ENCODE measurements at regions not wholly inside any gene's neighbourhood (a gene's known extent, or its start where the extent isn't known, plus 50 kb on each side); places are given as distances from the start of the nearest gene placed in this dataset.

DNA sequence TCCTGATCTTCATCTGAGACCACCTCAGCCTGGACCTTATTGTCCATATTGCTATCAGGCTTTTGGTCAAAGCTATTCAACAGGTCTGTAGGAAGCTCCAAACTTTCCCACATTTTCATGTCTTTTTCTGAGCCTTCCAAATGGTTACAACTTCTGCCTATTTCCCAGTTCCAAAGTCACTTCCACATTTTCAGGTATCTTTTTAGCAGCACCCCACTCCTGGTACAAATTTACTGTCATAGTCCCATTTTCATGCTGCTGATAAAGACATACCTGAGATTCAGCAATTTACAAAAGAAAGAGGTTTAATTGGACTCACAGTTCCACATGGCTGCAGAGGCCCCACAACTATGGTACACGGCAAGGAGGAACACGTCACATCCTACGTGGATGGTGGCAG is 815.5 kb downstream of the KCNJ2 start:
- TF ChIP-seq, protein P1, sequence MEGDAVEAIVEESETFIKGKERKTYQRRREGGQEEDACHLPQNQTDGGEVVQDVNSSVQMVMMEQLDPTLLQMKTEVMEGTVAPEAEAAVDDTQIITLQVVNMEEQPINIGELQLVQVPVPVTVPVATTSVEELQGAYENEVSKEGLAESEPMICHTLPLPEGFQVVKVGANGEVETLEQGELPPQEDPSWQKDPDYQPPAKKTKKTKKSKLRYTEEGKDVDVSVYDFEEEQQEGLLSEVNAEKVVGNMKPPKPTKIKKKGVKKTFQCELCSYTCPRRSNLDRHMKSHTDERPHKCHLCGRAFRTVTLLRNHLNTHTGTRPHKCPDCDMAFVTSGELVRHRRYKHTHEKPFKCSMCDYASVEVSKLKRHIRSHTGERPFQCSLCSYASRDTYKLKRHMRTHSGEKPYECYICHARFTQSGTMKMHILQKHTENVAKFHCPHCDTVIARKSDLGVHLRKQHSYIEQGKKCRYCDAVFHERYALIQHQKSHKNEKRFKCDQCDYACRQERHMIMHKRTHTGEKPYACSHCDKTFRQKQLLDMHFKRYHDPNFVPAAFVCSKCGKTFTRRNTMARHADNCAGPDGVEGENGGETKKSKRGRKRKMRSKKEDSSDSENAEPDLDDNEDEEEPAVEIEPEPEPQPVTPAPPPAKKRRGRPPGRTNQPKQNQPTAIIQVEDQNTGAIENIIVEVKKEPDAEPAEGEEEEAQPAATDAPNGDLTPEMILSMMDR (IDR thresholded peaks at IDR 0.05; ENCODE audit: insufficient read depth, low read length, poor library complexity, severe bottlenecking), result no peak
- no peak for TF ChIP-seq EZH2phosphoT487 (conservative IDR thresholded peaks at IDR 0.05; ENCODE audit: low read length)
